Activated B cell treated with CpG ODN at 0.5 μM for 24 hours (primary cell): ENCODE measurements at regions not wholly inside any gene's neighbourhood (a gene's known extent, or its start where the extent isn't known, plus 50 kb on each side); places are given as distances from the start of the nearest gene placed in this dataset.
A peak's percentile ranks its signal among the peaks of the same experiment; 100 is the strongest.

Experiments used
- ATAC-seq: fragments of 200-7000 bp; cut with Tn5 transposase; one replicate; pipeline ENCODE4 v1.10.0; 2021; ENCODE audit warnings: low read depth, mild to moderate bottlenecking, moderate library complexity
- CTCF ChIA-PET: fragments of 350-600 bp; sonication (Branson Sonifier 250); formaldehyde crosslinking; loops from one replicate; lab custom pipeline; 2021; ENCODE audit warnings: antibody characterized with exemption; lab: Charles Lee
- POLR2A ChIA-PET: fragments of 350-600 bp; sonication (Branson Sonifier 250); formaldehyde crosslinking; loops from one replicate; lab custom pipeline; 2021; ENCODE audit warnings: antibody characterized with exemption; lab: Charles Lee
- DNase-seq: peaks from one replicate; pipeline ENCODE4 v3.0.0; 2022
- H3K27ac Mint-ChIP-seq: one replicate; pipeline ENCODE4 v1.8.0; 2020; ENCODE audit warnings: mixed read lengths
- H3K27me3 Mint-ChIP-seq: one replicate; pipeline ENCODE4 v1.8.0; 2021; ENCODE audit warnings: mixed read lengths
- H3K36me3 Mint-ChIP-seq: one replicate; pipeline ENCODE4 v1.8.0; 2021; ENCODE audit warnings: low read depth, mixed read lengths
- H3K4me1 Mint-ChIP-seq: one replicate; pipeline ENCODE4 v1.8.0; 2021; ENCODE audit warnings: mixed read lengths
- H3K4me3 Mint-ChIP-seq: one replicate; pipeline ENCODE4 v1.8.0; 2020; ENCODE audit warnings: mild to moderate bottlenecking, mixed read lengths
- H3K9me3 Mint-ChIP-seq: one replicate; pipeline ENCODE4 v1.8.0; 2020; ENCODE audit warnings: mixed read lengths
- intact Hi-C: fragments of 100-400 bp; cut with micrococcal nuclease; formaldehyde crosslinking; loops from one replicate; pipeline ENCODE4 v1.15.1; 2024
- TF ChIP-seq, protein P1 (sequence below): fragments of 200-600 bp; IDR thresholded peaks from one replicate; pipeline ENCODE4 v1.8.0; 2022; ENCODE audit warnings: antibody characterized with exemption, mild to moderate bottlenecking

DNA sequence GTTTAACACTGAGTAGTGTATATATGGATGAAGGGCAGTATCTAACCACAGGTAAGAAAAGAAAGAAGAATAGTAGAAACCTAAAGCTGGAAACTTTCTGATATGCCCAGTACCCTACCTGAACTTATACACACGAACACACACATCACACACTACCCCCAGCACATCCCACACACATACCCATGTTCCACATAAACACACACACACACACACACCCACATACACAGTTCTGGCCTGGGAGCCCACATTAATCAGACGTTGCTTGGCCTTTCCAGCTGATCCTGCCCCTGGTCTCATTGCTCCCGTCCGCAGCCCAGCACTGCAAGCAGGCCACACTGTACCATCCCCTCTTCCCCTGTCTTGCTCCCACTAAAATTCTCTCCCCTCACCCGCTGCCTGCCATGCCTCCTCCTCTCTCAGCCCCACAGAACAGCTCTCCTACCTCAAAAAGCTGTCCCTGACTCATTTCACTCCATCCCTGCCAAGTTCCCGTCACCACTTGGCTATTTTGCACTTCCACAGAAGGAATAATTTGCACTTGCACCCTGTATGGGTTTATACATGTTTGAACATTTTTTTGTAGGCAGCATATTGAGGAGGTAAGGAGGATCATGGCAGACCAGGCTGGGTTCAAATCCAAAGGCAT, 185.8 kb upstream of the PPP2R3A start:
- ATAC-seq (no peak), DNase-seq (no peak)
- ChIA-PET POLR2A (no interaction called here), CTCF (no interaction called here)
- Mint-ChIP-seq H3K4me3 (no peak overlapping the region), H3K4me1 (peaks cover 5% of the 10 kb centered on the region), H3K27ac (no peak overlapping the region), H3K27me3 (no peaks in the 10 kb centered on the region), H3K36me3 (no peaks in the 10 kb centered on the region), H3K9me3 (no peaks in the 10 kb centered on the region)
- TF ChIP-seq, protein P1, sequence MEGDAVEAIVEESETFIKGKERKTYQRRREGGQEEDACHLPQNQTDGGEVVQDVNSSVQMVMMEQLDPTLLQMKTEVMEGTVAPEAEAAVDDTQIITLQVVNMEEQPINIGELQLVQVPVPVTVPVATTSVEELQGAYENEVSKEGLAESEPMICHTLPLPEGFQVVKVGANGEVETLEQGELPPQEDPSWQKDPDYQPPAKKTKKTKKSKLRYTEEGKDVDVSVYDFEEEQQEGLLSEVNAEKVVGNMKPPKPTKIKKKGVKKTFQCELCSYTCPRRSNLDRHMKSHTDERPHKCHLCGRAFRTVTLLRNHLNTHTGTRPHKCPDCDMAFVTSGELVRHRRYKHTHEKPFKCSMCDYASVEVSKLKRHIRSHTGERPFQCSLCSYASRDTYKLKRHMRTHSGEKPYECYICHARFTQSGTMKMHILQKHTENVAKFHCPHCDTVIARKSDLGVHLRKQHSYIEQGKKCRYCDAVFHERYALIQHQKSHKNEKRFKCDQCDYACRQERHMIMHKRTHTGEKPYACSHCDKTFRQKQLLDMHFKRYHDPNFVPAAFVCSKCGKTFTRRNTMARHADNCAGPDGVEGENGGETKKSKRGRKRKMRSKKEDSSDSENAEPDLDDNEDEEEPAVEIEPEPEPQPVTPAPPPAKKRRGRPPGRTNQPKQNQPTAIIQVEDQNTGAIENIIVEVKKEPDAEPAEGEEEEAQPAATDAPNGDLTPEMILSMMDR: no peak
- intact Hi-C loops: no loop called here

DNA sequence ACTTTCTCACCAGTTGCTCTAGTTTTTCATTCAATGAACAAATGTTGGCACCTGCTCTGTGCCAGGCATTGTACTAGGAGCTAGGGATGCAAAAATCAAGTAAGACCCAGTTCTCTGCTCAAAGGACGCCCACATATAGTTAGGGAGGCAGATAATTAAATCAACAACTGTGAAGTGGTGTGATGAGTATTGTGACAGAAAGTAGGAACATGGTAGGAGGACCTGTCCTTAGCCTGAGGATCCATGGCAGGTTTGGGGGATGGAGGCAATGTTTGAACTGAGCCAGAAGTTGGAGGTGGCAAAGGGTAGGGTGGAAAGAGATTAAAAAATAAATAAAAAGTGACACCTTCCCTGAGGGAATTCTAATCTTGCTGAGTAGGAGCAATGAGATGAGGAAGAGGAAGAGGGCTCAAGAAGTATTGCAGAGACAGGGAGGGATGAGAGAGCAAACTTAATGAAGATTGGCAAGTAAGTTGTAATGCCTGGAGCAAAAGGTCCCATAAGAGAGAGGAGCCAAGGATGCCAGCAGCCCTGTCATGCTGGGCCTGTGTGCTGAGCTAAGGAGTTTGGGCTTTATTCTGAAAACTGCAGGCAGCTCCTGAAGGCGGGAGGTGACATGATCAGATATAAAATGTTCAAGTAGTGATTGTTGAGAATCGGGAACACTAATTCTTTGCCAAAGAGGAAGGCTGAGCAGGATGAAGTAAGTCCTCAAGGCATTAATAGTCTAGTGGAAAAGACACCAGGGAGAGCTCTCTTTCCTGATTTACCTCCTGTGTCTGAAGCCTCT, 184.3 kb upstream of the PPP2R3A start:
- TF ChIP-seq, protein P1: no peak
- ATAC-seq (no peak), DNase-seq (no peak)
- ChIA-PET POLR2A (no interaction called here), CTCF (no interaction called here)
- Mint-ChIP-seq H3K27ac (no peak overlapping the region), H3K4me3 (no peak overlapping the region), H3K36me3 (no peaks in the 10 kb centered on the region), H3K4me1 (peaks cover 12% of the 10 kb centered on the region), H3K27me3 (no peaks in the 10 kb centered on the region), H3K9me3 (no peaks in the 10 kb centered on the region)
- intact Hi-C loops: no loop called here

DNA sequence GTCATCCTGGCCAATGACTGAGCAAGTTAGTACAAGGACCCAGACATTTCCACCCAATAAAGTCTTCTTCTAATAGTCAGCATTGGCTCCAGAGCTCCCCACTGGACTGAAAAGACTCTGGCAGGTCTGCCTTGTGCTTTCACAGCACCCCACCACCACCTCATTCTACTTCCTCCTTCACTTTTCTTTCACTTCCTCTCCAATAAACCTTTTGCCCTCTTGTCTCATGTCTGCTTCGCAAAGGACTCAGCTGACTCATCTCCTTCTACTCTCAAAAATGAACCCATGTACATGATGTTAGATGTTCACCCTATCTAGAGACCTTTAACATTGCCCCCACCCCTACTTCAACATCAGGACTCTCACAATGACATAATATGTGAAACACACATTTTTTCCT, 181.0 kb upstream of the PPP2R3A start:
- H3K27ac Mint-ChIP-seq: no peak overlapping the region
- ATAC-seq: peak; percentile 77
- TF ChIP-seq, protein P1: no peak

DNA sequence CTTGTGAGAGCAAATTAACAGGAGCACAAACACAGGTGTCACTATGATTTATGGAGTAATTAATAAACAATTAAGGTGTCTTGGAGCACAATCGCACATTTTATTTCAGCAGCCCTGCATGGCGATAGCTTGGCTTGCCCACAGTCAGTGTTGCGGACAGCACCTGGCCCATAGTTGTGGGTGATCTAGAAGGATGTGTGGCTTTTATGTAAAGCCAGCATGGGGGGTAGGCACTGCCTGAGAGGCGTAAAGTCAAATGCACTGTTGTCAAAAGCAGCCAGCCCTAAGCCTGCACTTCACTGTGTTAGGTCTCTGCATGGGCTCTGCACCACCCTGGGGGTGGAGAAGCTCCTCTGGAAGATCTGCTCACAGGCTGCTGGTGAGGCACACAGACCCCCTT, 177.4 kb upstream of the PPP2R3A start:
- peaks cover 3% of the 10 kb centered on the region for H3K27me3 Mint-ChIP-seq

More for the DNA sequence above, 181.0 kb upstream of the PPP2R3A start:
- H3K9me3 Mint-ChIP-seq: no peaks in the 10 kb centered on the region
- peaks cover 12% of the 10 kb centered on the region for H3K4me1 Mint-ChIP-seq
- CTCF ChIA-PET: no interaction called here
- intact Hi-C loops: no loop called here
- no peaks in the 10 kb centered on the region for H3K27me3 Mint-ChIP-seq
- POLR2A ChIA-PET: no interaction called here
- H3K4me3 Mint-ChIP-seq: no peak overlapping the region
- DNase-seq: no peak
- H3K36me3 Mint-ChIP-seq: no peaks in the 10 kb centered on the region

DNA sequence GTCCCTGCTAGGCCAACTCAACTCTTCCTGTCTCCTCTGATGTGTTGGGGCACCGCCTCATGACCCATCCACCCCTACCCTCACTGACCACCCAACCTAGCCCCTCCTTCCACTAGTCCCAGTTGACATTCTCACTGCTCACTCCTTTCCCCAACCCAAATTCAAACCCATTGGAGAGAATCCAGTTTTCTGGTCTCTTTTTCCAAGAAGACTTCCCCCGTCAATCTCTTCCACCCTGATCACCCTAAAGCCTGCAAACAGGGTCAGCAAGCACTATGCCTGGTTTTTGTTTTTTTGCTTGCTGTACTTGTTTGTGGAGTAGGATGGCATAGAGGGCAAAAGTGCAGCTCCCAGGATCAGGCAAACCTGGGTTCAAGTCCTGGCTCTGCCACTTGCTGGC, 176.6 kb upstream of the PPP2R3A start:
- no peaks in the 10 kb centered on the region for H3K9me3 Mint-ChIP-seq
- TF ChIP-seq, protein P1: no peak
- POLR2A ChIA-PET: no interaction called here
- intact Hi-C loops: no loop called here
- peaks cover 12% of the 10 kb centered on the region for H3K4me1 Mint-ChIP-seq
- peaks cover 3% of the 10 kb centered on the region for H3K27me3 Mint-ChIP-seq
- ATAC-seq (no peak), DNase-seq (no peak)
- CTCF ChIA-PET: no interaction called here
- H3K36me3 Mint-ChIP-seq: no peaks in the 10 kb centered on the region
- H3K27ac Mint-ChIP-seq: no peak overlapping the region
- no peak overlapping the region for H3K4me3 Mint-ChIP-seq

More for the DNA sequence above, 177.4 kb upstream of the PPP2R3A start:
- Mint-ChIP-seq H3K9me3 (no peaks in the 10 kb centered on the region), H3K4me1 (peaks cover 12% of the 10 kb centered on the region), H3K27ac (no peak overlapping the region), H3K36me3 (no peaks in the 10 kb centered on the region), H3K4me3 (no peak overlapping the region)
- CTCF ChIA-PET: no interaction called here
- ATAC-seq (no peak), DNase-seq (no peak)
- intact Hi-C loops: no loop called here
- TF ChIP-seq, protein P1: no peak
- POLR2A ChIA-PET: no interaction called here
